WTC11 (cell line): ENCODE measurements at regions not wholly inside any gene's neighbourhood (a gene's known extent, or its start where the extent isn't known, plus 50 kb on each side); places are given as distances from the start of the nearest gene placed in this dataset.

Source experiments
- ATAC-seq: fragments of 200-7000 bp; cut with Tn5 transposase; 2 replicates; pipeline ENCODE4 v1.10.0; 2021; ENCODE audit warnings: mild to moderate bottlenecking, moderate library complexity
- CTCF ChIA-PET: fragments of 300-600 bp; sonication (Branson Sonifier 250); formaldehyde crosslinking; loops from one replicate; lab custom pipeline; 2021; ENCODE audit warnings: antibody characterized with exemption; lab: Charles Lee
- POLR2A ChIA-PET: fragments of 350-600 bp; sonication (Branson Sonifier 250); formaldehyde crosslinking; loops from one replicate; lab custom pipeline; 2021; ENCODE audit warnings: antibody characterized with exemption; lab: Charles Lee
- DNase-seq: peaks from one replicate; pipeline ENCODE4 v3.0.0; 2021; ENCODE audit warnings: low spot score
- H3K27ac Mint-ChIP-seq: 2 replicates; pipeline ENCODE4 v1.8.0; 2021; ENCODE audit warnings: mixed read lengths
- H3K27me3 Mint-ChIP-seq: 2 replicates; pipeline ENCODE4 v1.8.0; 2021; ENCODE audit warnings: low read depth, mild to moderate bottlenecking, moderate library complexity, mixed read lengths
- H3K36me3 Mint-ChIP-seq: 2 replicates; pipeline ENCODE4 v1.8.0; 2021; ENCODE audit warnings: mixed read lengths
- H3K4me1 Mint-ChIP-seq: 2 replicates; pipeline ENCODE4 v1.8.0; 2022; ENCODE audit warnings: mixed read lengths
- H3K4me3 Mint-ChIP-seq: 2 replicates; pipeline ENCODE4 v1.8.0; 2021; ENCODE audit warnings: mild to moderate bottlenecking, moderate library complexity, mixed read lengths
- H3K9me3 Mint-ChIP-seq: 2 replicates; pipeline ENCODE4 v1.8.0; 2021; ENCODE audit warnings: mixed read lengths
- AR ChIP-seq: fragments of 250-450 bp; sonication (Bioruptor Pico); IDR thresholded peaks from 2 replicates; pipeline ENCODE4 v1.9.0; 2021; ENCODE audit warnings: mild to moderate bottlenecking
- ATF6 ChIP-seq: sonication (generic); formaldehyde crosslinking; IDR thresholded peaks from 2 replicates; pipeline ENCODE4 v1.8.1; 2023; ENCODE audit warnings: mild to moderate bottlenecking, missing genetic modification reagents
- CREB1 ChIP-seq: sonication (generic); formaldehyde crosslinking; IDR thresholded peaks from 2 replicates; pipeline ENCODE4 v1.8.0; 2023; ENCODE audit warnings: mild to moderate bottlenecking, missing genetic modification reagents
- FOXJ3 ChIP-seq: sonication (generic); formaldehyde crosslinking; IDR thresholded peaks from 2 replicates; pipeline ENCODE4 v1.9.0; 2021; ENCODE audit warnings: missing genetic modification reagents, mild to moderate bottlenecking, borderline replicate concordance
- FOXP1 ChIP-seq: sonication (generic); formaldehyde crosslinking; IDR thresholded peaks from 2 replicates; pipeline ENCODE4 v1.8.0; 2022; ENCODE audit warnings: missing genetic modification reagents, mild to moderate bottlenecking, moderate library complexity, borderline replicate concordance
- GABPB1 ChIP-seq: sonication (generic); formaldehyde crosslinking; IDR thresholded peaks from 2 replicates; pipeline ENCODE4 v1.8.1; 2023; ENCODE audit warnings: mild to moderate bottlenecking, missing genetic modification reagents
- JUN ChIP-seq: sonication (generic); formaldehyde crosslinking; IDR thresholded peaks from 2 replicates; pipeline ENCODE4 v1.8.0; 2023; ENCODE audit warnings: mild to moderate bottlenecking, missing genetic modification reagents
- MAX ChIP-seq: sonication (generic); formaldehyde crosslinking; IDR thresholded peaks from 2 replicates; pipeline ENCODE4 v1.8.0; 2022; ENCODE audit warnings: mild to moderate bottlenecking, missing genetic modification reagents
- PREB ChIP-seq: sonication (generic); formaldehyde crosslinking; IDR thresholded peaks from 2 replicates; pipeline ENCODE4 v1.8.1; 2022; ENCODE audit warnings: mild to moderate bottlenecking, missing genetic modification reagents, moderate library complexity, borderline replicate concordance
- TEAD1 ChIP-seq: sonication (generic); formaldehyde crosslinking; IDR thresholded peaks from 2 replicates; pipeline ENCODE4 v1.8.0; 2022; ENCODE audit warnings: mild to moderate bottlenecking, missing genetic modification reagents
- ZBTB43 ChIP-seq: sonication (generic); formaldehyde crosslinking; IDR thresholded peaks from 2 replicates; pipeline ENCODE4 v1.8.1; 2023; ENCODE audit warnings: mild to moderate bottlenecking, missing genetic modification reagents
- ZNF121 ChIP-seq: sonication (generic); formaldehyde crosslinking; IDR thresholded peaks from 2 replicates; pipeline ENCODE4 v1.8.0; 2023; ENCODE audit warnings: missing genetic modification reagents
- ZNF232 ChIP-seq: sonication (generic); formaldehyde crosslinking; IDR thresholded peaks from 2 replicates; pipeline ENCODE4 v1.8.0; 2022; ENCODE audit warnings: mild to moderate bottlenecking, missing genetic modification reagents
- ZNF263 ChIP-seq: sonication (generic); formaldehyde crosslinking; IDR thresholded peaks from 2 replicates; pipeline ENCODE4 v1.8.1; 2022; ENCODE audit warnings: low read depth, mild to moderate bottlenecking, moderate library complexity, missing genetic modification reagents
- ZNF317 ChIP-seq: sonication (generic); formaldehyde crosslinking; IDR thresholded peaks from 2 replicates; pipeline ENCODE4 v1.8.1; 2023; ENCODE audit warnings: low read depth, mild to moderate bottlenecking, moderate library complexity, missing genetic modification reagents, borderline replicate concordance
- ZNF512 ChIP-seq: sonication (generic); formaldehyde crosslinking; IDR thresholded peaks from 2 replicates; pipeline ENCODE4 v1.8.1; 2022; ENCODE audit warnings: missing genetic modification reagents, borderline replicate concordance
- ZNF532 ChIP-seq: fragments of 250-450 bp; sonication (Bioruptor Pico); IDR thresholded peaks from 2 replicates; pipeline ENCODE4 v1.9.0; 2021; ENCODE audit warnings: mild to moderate bottlenecking, borderline replicate concordance
- ZNF671 ChIP-seq: fragments of 250-450 bp; sonication (Bioruptor Pico); IDR thresholded peaks from 2 replicates; pipeline ENCODE4 v1.8.0; 2021; ENCODE audit warnings: mild to moderate bottlenecking

- Mint-ChIP-seq H3K4me1 (no peaks in the 10 kb centered on the region), H3K27ac (no peak overlapping the region), H3K36me3 (no peaks in the 10 kb centered on the region), H3K27me3 (no peaks in the 10 kb centered on the region; the same call in 1 of the 2 replicates), H3K9me3 (0 out of 2 replicates have a peak, but pooled peaks cover 4% of the 10 kb centered on the region), H3K4me3 (no peak overlapping the region)
- ChIA-PET CTCF (no interaction called here), POLR2A (no interaction called here)
- DNase-seq (no peak), ATAC-seq (no peak)
- TF ChIP-seq ZNF232 (no peak), FOXJ3 (CRISPR knock-in tag) (no peak), FOXP1 (no peak), AR (no peak), PREB (CRISPR knock-in tag) (no peak), ATF6 (CRISPR knock-in tag) (no peak), ZNF263 (CRISPR knock-in tag) (no peak), ZNF317 (no peak), ZNF671 (CRISPR knock-in tag) (no peak), ZNF532 (no peak), MAX (CRISPR knock-in tag) (no peak), JUN (no peak), ZNF121 (CRISPR knock-in tag) (no peak), TEAD1 (CRISPR knock-in tag) (no peak), ZNF512 (no peak), ZBTB43 (CRISPR knock-in tag) (no peak), GABPB1 (no peak), CREB1 (CRISPR knock-in tag) (no peak)
Measured at GRCh38 chr2:217662984-217663602, 339.7 kb downstream of the TNS1 start.
